GM18870 (cell line): ENCODE measurements at regions not wholly inside any gene's neighbourhood (a gene's known extent, or its start where the extent isn't known, plus 50 kb on each side); places are given as distances from the start of the nearest gene placed in this dataset.
A peak's percentile ranks its signal among the peaks of the same experiment; 100 is the strongest.
"Not testable (repeated sequence)": the region's sequence is repeated elsewhere in the genome, so short reads cannot be mapped to it uniquely, and the experiment has no call there.

ENCODE experiments used
- ATAC-seq: cut with Tn5 transposase; IDR thresholded peaks from one replicate; pipeline ENCODE4 v1.9.1; 2021; ENCODE audit warnings: moderate library complexity; ENCODE audit not compliant: unreplicated experiment

- no peak for ATAC-seq
Measured at GRCh38 chr7:120041798-120042197, 231.2 kb upstream of the KCND2 start.

- ATAC-seq, result no peak
Measured at GRCh38 chr7:120043250-120043649, 229.7 kb upstream of the KCND2 start.

- ATAC-seq, result no peak
Measured at GRCh38 chr7:120052884-120053382, 220.0 kb upstream of the KCND2 start.

DNA sequence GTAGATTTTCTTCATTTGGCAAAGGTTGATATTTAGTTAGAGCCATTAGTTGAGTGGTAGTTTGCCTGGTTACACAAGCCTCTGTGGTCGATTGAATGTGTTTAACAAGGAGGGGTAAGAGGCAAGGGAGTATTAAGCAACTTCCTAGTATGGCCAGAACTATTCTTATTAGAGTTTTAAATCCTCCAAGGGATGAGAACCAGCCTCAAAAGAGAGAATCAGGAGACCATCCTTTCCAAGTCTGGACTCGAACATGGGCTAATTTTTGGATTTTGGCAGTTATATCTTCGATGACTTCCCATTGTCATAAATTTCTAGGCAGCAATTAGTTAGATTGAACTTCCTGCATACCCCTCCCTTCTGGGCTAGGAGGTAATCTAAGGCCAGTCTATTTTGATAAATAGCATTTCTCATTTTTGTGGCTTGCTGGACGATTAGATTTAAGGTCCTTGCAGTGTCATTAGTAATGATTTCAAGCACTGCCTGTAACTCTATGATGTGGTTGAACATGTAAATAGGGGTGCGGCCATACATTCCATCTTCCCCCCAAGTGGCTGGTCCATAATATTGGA, 219.5 kb upstream of the KCND2 start:
- no peak for ATAC-seq

- ATAC-seq, result no peak
Measured at GRCh38 chr7:120054376-120055100, 218.4 kb upstream of the KCND2 start.

GRCh38 chr7:120055300-120055699, 217.7 kb upstream of the KCND2 start:
- ATAC-seq, result no peak

- no peak for ATAC-seq
Measured at GRCh38 chr7:120056227-120056626, 216.7 kb upstream of the KCND2 start.

GRCh38 chr7:120059641-120060040, 213.3 kb upstream of the KCND2 start:
- ATAC-seq, result no peak

DNA sequence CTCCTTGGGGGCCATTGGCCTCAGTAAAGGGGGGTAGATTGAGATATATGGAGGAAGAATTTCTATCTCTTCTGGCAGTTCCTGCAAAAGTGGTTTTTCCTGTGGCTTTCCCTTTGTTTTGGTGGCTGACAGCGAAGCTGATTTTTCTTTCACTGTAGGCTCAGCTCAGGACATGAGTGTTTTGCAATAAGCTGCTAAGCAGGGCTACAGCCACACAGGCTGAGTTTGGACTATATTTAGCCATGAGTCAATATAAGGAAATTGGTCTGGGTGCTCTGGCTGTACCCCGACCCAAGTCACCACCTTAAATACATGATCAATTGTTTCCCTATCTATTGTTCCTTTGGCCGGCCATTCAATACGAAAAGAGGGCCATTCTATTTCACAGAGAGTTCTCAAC, 212.7 kb upstream of the KCND2 start:
- no peak for ATAC-seq

- ATAC-seq, result no peak
Measured at GRCh38 chr7:120060875-120061274, 212.1 kb upstream of the KCND2 start.

DNA sequence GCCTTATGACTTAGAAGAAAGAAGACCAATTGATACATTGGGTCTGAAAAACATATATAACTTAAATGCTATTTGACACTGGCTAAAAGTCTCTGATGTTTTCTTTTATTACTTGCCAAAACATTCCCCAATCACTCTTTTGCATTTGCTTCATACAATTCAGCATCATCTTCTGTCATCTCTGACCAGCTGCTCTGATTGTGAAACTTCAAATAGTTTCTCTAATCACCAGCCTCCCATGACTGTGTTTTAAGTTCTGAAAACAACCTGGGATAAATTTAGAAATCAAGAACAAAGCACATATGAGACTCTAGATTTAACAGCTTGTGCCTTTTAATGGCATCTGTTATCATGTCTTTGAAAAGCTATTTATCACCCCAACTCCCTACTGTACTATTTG, 208.4 kb upstream of the KCND2 start:
- peak; percentile 80 for ATAC-seq

DNA sequence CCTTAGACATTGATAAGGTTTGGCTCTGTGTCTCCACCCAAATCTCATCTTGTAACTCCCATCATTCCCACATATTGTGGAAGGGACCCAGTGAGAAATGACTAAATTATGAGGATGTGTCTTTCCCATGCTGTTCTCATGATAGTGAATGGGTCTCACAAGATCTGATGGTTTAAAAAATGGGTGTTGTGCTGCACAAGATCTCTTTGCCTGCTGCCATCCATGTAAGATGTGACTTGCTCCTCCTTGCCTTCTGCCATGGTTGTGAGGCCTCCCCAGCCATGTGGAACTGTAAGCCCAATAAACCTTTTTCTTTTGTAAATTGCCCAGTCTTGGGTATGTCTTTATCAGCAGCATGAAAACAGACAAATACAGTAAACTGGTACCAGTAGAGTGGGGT, 206.1 kb upstream of the KCND2 start:
- ATAC-seq, result not testable (repeated sequence)

GRCh38 chr7:120070201-120070600, 202.8 kb upstream of the KCND2 start:
- no peak for ATAC-seq

DNA sequence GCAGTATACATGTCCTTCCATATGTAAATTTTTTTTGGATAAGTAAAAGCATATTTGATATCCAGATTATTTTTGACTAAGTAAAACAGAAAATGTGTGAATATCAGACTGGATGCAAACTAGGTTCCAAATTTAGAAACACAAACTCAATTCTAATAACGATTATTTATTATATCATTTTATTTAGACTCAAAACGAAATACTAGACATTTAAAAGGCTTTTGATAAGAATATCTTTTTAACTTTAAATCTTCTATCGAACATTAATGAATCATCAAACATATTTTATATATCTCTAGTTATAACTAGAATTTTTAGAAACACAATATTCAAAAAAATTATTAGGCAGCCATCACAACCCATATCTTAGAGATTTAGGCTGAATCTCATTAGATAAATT, 195.2 kb upstream of the KCND2 start:
- no peak for ATAC-seq

DNA sequence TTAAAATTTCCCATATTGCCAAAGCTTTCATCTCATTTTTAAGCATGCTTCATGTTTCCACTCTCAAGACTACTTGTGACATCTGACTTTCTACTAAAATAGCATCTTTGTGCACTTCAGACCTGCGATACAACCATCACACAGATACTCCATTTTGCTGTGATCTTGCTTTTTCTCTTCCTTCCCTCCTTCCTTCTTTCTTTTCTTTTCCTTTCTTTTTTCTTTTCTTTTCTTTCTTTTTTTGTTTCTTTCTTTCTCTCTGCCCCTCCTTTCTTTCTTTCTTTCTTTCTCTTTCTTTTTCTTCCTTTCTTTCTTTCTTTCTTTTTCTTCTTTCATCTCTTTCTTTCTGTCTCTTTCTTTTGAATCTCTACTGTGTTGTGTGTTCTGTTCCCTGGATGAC, 194.0 kb upstream of the KCND2 start:
- ATAC-seq, result no peak

GRCh38 chr7:120079704-120080103, 193.3 kb upstream of the KCND2 start:
- no peak for ATAC-seq

DNA sequence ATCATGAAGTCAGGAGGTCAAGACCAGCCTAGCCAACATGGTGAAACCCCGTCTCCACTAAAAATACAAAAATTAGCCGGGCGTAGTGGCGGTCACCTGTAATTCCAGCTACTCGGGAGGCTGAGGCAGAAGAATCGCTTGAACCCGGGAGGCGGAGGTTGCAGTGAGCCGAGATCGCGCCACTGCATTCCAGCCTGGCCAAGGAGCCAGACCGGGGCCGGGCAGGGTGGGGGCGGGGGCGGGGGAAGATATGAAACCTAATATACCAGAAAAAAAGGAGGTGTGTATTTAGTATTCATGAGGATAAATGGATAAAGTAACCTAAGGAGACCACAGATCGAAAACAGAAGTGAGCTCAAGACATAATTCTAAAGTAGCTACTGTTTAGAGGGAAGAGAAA, 186.5 kb upstream of the KCND2 start:
- not testable (repeated sequence) for ATAC-seq

GRCh38 chr7:120089968-120090367, 183.0 kb upstream of the KCND2 start:
- ATAC-seq, result no peak

GRCh38 chr7:120091807-120092206, 181.2 kb upstream of the KCND2 start:
- no peak for ATAC-seq

DNA sequence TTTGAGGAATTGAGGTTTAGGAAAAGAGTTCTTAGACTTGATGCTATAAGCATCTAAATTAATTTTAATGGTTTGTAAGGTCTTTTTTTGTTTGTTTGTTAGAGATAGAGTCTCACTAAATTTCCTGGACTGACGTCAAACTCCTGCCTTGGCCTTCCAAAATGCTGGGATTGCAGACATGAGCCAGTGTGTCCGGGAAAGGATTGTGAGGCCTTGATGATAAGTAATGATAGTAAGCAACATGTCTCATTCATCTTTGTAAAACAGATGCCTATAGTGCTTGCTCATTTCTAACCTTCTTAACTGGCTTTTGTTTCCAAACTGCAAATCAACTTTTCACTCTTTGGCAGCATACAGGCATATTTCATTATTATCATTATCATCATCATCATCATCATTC, 176.0 kb upstream of the KCND2 start:
- ATAC-seq, result no peak

DNA sequence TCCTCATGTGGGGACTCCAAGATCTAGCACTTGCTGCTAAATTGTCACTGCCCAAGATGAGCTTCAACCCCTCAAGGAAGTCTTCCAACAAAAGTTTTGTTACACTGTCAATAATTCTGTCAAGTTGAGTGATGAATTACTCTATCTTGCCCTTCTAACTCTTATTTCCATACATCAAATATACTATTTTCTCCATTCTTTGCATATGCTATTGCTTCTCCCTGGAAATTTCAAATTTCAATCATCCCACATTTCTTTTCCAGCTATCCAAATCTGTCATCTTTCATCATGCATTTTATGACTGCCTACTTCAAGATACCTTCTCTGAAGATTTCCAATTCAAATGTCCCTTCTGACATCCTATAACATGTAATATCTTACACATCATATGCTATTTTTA, 175.2 kb upstream of the KCND2 start:
- ATAC-seq, result no peak

- ATAC-seq, result no peak
Measured at GRCh38 chr7:120108376-120108775, 164.6 kb upstream of the KCND2 start.

DNA sequence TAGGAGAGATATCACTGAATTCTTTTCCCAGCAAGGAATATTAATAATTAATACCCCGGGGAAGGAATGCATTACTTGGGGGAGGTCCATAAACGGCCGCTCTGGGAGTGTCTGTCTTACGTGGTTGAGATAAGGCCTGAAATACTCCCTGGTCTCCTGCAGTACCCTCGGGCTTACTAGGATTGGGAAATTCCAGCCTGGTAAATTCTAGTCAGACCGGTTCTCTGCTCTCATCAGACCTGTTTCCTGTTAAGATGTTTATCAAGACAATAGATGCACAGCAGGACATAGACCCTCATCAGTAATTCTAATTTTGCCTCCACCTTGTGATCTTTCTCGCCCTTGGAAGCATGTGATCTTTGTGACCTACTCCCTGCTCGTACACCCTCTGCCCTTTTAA, 162.8 kb upstream of the KCND2 start:
- ATAC-seq, result no peak
